HepG2 (cell line): ENCODE measurements at regions not wholly inside any gene's neighbourhood (a gene's known extent, or its start where the extent isn't known, plus 50 kb on each side); places are given as distances from the start of the nearest gene placed in this dataset.

Experiments used
- ATAC-seq: fragments of 200-7000 bp; cut with Tn5 transposase; 3 replicates; pipeline ENCODE4 v1.9.1; 2020; ENCODE audit warnings: mild to moderate bottlenecking, moderate library complexity
- BruUV-seq: library from RNA; stranded (reverse); fragments of 400-500 nt; replicated peaks from 2 replicates; lab custom pipeline; 2021; lab: Mats Ljungman, UMichigan
- CTCF ChIA-PET: fragments of 300-600 bp; formaldehyde crosslinking; extraction: SDS; loops from one replicate; lab custom pipeline; 2021; ENCODE audit warnings: low total read pairs, inconsistent platforms, low intra/inter-chr PET ratio; lab: Yijun Ruan, JAX
- POLR2A ChIA-PET: fragments of 350-600 bp; sonication (Branson Sonifier 250); formaldehyde crosslinking; loops from one replicate; lab custom pipeline; 2020; ENCODE audit warnings: antibody characterized with exemption, inconsistent platforms; lab: Yijun Ruan, JAX
- DNase-seq: peaks from one replicate; pipeline ENCODE4 v3.0.0-alpha.2; 2015; ENCODE audit warnings: low spot score
- FAIRE-seq: peaks from 3 replicates; lab custom pipeline; 2011; peaks lifted over from hg19 to GRCh38; lab: Jason Lieb, UNC
- H2AFZ ChIP-seq: one replicate; pipeline ENCODE4 v1.6.1; 2011; ENCODE audit warnings: low read length, inconsistent platforms
- H3K27ac ChIP-seq: fragments of 300-600 bp; 3 replicates; pipeline ENCODE4 v1.8.0; 2011; ENCODE audit warnings: mixed run types, mild to moderate bottlenecking, mixed read lengths, low read length, inconsistent platforms; ENCODE audit not compliant: insufficient read depth; ENCODE audit errors: extremely low read length
- H3K27me3 ChIP-seq, 2 experiments: fragments of 200-600 bp in 1 of 2; 2 replicates in 1 of 2; 3 replicates in 1 of 2; pipeline versions ENCODE4 v1.6.0 to v1.8.0; 2011; ENCODE audit warnings: low read length in 2 of 2, mild to moderate bottlenecking in 2 of 2, moderate library complexity in 2 of 2, inconsistent platforms in 1 of 2; ENCODE audit not compliant: insufficient read depth in 2 of 2, control insufficient read depth in 1 of 2
- H3K36me3 ChIP-seq, 2 experiments: fragments of 200-600 bp in 1 of 2; replicated peaks in 1 of 2; 2 replicates in 1 of 2; 3 replicates in 1 of 2; pipeline versions ENCODE4 v1.5.1 to v1.8.0; 2011; ENCODE audit warnings: low read length in 2 of 2, inconsistent platforms in 1 of 2; ENCODE audit not compliant: insufficient read depth in 2 of 2, control insufficient read depth in 1 of 2
- H3K4me1 ChIP-seq: 2 replicates; pipeline ENCODE4 v1.5.1; 2012; ENCODE audit warnings: low read length, inconsistent platforms; ENCODE audit not compliant: insufficient read depth
- H3K4me2 ChIP-seq: 2 replicates; pipeline ENCODE4 v1.6.0; 2011; ENCODE audit warnings: low read depth, low read length, inconsistent platforms
- H3K4me3 ChIP-seq, 3 experiments: fragments of 200-600 bp in 1 of 3; sonication (generic), shearing (Covaris generic) in 1 of 3; replicated peaks in 1 of 3; 2 replicates each; pipeline ENCODE4 v1.5.1; 2011 to 2016; ENCODE audit warnings: low read length in 3 of 3, inconsistent platforms in 2 of 3, low read depth in 2 of 3, mild to moderate bottlenecking in 2 of 3, control low read depth in 1 of 3, mixed read lengths in 1 of 3; ENCODE audit not compliant: insufficient read depth in 1 of 3
- H3K79me2 ChIP-seq: one replicate; pipeline ENCODE4 v1.6.1; 2011; ENCODE audit warnings: low read length, inconsistent platforms; ENCODE audit not compliant: insufficient read depth
- H3K9ac ChIP-seq: 2 replicates; pipeline ENCODE4 v1.6.0; 2011; ENCODE audit warnings: mild to moderate bottlenecking, low read depth, low read length, inconsistent platforms; ENCODE audit not compliant: insufficient read depth
- H3K9me3 ChIP-seq: 2 replicates; pipeline ENCODE4 v1.5.1; 2012; ENCODE audit warnings: mild to moderate bottlenecking, low read length
- H4K20me1 ChIP-seq: 2 replicates; pipeline ENCODE4 v1.6.0; 2011; ENCODE audit warnings: inconsistent platforms, mild to moderate bottlenecking, low read length, moderate library complexity; ENCODE audit not compliant: insufficient read depth
- ADNP ChIP-seq: sonication (generic); formaldehyde crosslinking; IDR thresholded peaks from 2 replicates; pipeline ENCODE4 v1.4.0; 2020; ENCODE audit warnings: missing genetic modification reagents
- BCL3 ChIP-seq: sonication (generic); formaldehyde crosslinking; IDR thresholded peaks from 2 replicates; pipeline ENCODE4 v1.5.1; 2020; ENCODE audit warnings: mild to moderate bottlenecking, missing genetic modification reagents, moderate library complexity
- DRAP1 ChIP-seq: IDR thresholded peaks from 2 replicates; pipeline ENCODE4 v1.6.1; 2016; ENCODE audit warnings: missing genetic modification reagents, missing compliant biosample characterization
- GATAD1 ChIP-seq: IDR thresholded peaks from 2 replicates; pipeline ENCODE4 v1.6.1; 2016; ENCODE audit warnings: missing genetic modification reagents, missing compliant biosample characterization
- HOXA9 ChIP-seq: sonication (generic); formaldehyde crosslinking; IDR thresholded peaks from 2 replicates; pipeline ENCODE4 v1.8.1; 2022; ENCODE audit warnings: missing genetic modification reagents, mild to moderate bottlenecking, moderate library complexity, borderline replicate concordance
- MBD4 ChIP-seq: IDR thresholded peaks from 2 replicates; pipeline ENCODE4 v1.6.1; 2012; ENCODE audit warnings: low read length, inconsistent platforms, borderline replicate concordance
- SMAD9 ChIP-seq: sonication (generic); formaldehyde crosslinking; IDR thresholded peaks from 2 replicates; pipeline ENCODE4 v1.5.1; 2020; ENCODE audit warnings: mild to moderate bottlenecking, missing genetic modification reagents
- SNRNP70 ChIP-seq: fragments of 200-400 bp; formaldehyde crosslinking; IDR thresholded peaks from 2 replicates; pipeline ENCODE4 v1.6.1; 2017; ENCODE audit warnings: mild to moderate bottlenecking, low read depth, low read length, moderate library complexity
- TBP ChIP-seq: sonication (generic); formaldehyde crosslinking; IDR thresholded peaks from 2 replicates; pipeline ENCODE4 v1.5.0; 2020; ENCODE audit warnings: missing genetic modification reagents
- TCF7 ChIP-seq: sonication (generic); IDR thresholded peaks from 2 replicates; pipeline ENCODE4 v1.6.1; 2016; ENCODE audit warnings: antibody characterized with exemption, low read depth
- TOE1 ChIP-seq: sonication (generic); formaldehyde crosslinking; IDR thresholded peaks from 2 replicates; pipeline ENCODE4 v1.4.0; 2020; ENCODE audit warnings: mild to moderate bottlenecking, missing genetic modification reagents
- ZNF652 ChIP-seq: IDR thresholded peaks from 2 replicates; pipeline ENCODE4 v1.6.1; 2016; ENCODE audit warnings: low read depth, borderline replicate concordance
- WGBS: methylation state at CpG from one replicate; pipeline ENCODE4 v1.1.6; 2017; ENCODE audit warnings: low lambda C conversion rate; 5-methylcytosine and 5-hydroxymethylcytosine counted together
- in situ Hi-C: cut with HindIII; loops from 2 replicates; pipeline ENCODE4 v1.10.0; 2017; ENCODE audit warnings: low pct_unique_long_range_greater_than_20kb; ENCODE audit not compliant: extremely low pct_ligation_motif_present
- intact Hi-C: fragments of 100-400 bp; cut with micrococcal nuclease; formaldehyde crosslinking; loops from one replicate; pipeline ENCODE4 v1.10.0; 2022; ENCODE audit not compliant: unreplicated experiment
- TF ChIP-seq, protein P1 (sequence below): sonication (generic); formaldehyde crosslinking; IDR thresholded peaks from 2 replicates; pipeline ENCODE4 v1.4.0; 2020; ENCODE audit warnings: missing genetic modification reagents
- TF ChIP-seq, protein P2 (sequence below): sonication (generic); formaldehyde crosslinking; IDR thresholded peaks from 2 replicates; pipeline ENCODE4 v1.4.0; 2020; ENCODE audit warnings: low read depth, mild to moderate bottlenecking, missing genetic modification reagents
- TF ChIP-seq, protein P3 (sequence below): IDR thresholded peaks from 2 replicates; pipeline ENCODE4 v1.6.1; 2016; ENCODE audit warnings: control low read depth

DNA sequence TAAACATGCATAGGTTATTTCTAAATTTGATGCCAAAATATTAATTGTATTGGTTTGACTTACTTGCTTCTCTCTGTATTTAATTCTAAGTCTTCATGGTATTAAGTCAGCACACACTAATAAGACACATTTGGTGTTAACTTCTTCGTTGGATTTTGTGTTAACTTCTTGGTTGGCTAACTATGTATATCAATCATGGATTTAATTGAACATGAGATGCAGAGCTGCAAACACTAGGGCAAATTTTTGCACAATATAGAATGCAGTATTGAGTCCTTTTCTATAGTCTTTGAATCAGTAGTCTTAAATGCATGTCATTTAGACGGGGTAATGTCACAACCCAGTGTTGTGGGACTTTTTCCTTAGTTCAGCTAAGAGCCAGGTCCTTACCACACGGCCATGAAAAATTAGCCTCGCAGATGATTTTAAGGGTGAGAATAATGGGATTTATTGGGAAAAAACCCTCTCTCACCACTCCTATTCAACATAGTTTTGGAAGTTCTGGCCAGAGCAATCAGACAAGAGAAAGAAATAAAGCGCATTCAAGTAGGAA lies 142.9 kb upstream of the TRIM24 start:
- ChIA-PET CTCF (no interaction called here), POLR2A (interaction anchor here (0.7 to 4.3 kb wide), 12 partner anchors 10 to 156 kb away, joined by 3 to 18 read pairs (median 10); partner anchors contain the start of gene TRIM24)
- FAIRE-seq (no peak), ATAC-seq (no peak), DNase-seq (no peak)
- no peaks in the 10 kb centered on the region for H3K36me3 ChIP-seq
- H3K4me2 ChIP-seq, result peak overlapping the region; percentile 53
- intact Hi-C loops (loop anchor here (2.0 to 10.0 kb wide), 6 partner anchors 36 to 250 kb away; partner anchors contain the start of gene TRIM24), in situ Hi-C loops (no loop called here)
- H3K9ac ChIP-seq, result peak overlapping the region; percentile 70
- H3K79me2 ChIP-seq, result peaks cover 3% of the 10 kb centered on the region
- H4K20me1 ChIP-seq, result no peaks in the 10 kb centered on the region
- H3K27ac ChIP-seq, result peak overlapping the region; percentile 93
- H3K4me3 ChIP-seq, result peak overlapping the region in 1 of 3 experiments; percentile 33; a peak in 1 of 6 replicates
- peaks cover 10% of the 10 kb centered on the region; the same call in 1 of the 2 replicates for H3K9me3 ChIP-seq
- WGBS, result 79% methylated on average over 5 of the region's 5 CpGs
- BruUV-seq, result TSS peak; percentile 100
- H3K4me1 ChIP-seq, result peaks cover 41% of the 10 kb centered on the region
- no peaks in the 10 kb centered on the region for H3K27me3 ChIP-seq
- no peak overlapping the region for H2AFZ ChIP-seq
- TF ChIP-seq, protein P1, sequence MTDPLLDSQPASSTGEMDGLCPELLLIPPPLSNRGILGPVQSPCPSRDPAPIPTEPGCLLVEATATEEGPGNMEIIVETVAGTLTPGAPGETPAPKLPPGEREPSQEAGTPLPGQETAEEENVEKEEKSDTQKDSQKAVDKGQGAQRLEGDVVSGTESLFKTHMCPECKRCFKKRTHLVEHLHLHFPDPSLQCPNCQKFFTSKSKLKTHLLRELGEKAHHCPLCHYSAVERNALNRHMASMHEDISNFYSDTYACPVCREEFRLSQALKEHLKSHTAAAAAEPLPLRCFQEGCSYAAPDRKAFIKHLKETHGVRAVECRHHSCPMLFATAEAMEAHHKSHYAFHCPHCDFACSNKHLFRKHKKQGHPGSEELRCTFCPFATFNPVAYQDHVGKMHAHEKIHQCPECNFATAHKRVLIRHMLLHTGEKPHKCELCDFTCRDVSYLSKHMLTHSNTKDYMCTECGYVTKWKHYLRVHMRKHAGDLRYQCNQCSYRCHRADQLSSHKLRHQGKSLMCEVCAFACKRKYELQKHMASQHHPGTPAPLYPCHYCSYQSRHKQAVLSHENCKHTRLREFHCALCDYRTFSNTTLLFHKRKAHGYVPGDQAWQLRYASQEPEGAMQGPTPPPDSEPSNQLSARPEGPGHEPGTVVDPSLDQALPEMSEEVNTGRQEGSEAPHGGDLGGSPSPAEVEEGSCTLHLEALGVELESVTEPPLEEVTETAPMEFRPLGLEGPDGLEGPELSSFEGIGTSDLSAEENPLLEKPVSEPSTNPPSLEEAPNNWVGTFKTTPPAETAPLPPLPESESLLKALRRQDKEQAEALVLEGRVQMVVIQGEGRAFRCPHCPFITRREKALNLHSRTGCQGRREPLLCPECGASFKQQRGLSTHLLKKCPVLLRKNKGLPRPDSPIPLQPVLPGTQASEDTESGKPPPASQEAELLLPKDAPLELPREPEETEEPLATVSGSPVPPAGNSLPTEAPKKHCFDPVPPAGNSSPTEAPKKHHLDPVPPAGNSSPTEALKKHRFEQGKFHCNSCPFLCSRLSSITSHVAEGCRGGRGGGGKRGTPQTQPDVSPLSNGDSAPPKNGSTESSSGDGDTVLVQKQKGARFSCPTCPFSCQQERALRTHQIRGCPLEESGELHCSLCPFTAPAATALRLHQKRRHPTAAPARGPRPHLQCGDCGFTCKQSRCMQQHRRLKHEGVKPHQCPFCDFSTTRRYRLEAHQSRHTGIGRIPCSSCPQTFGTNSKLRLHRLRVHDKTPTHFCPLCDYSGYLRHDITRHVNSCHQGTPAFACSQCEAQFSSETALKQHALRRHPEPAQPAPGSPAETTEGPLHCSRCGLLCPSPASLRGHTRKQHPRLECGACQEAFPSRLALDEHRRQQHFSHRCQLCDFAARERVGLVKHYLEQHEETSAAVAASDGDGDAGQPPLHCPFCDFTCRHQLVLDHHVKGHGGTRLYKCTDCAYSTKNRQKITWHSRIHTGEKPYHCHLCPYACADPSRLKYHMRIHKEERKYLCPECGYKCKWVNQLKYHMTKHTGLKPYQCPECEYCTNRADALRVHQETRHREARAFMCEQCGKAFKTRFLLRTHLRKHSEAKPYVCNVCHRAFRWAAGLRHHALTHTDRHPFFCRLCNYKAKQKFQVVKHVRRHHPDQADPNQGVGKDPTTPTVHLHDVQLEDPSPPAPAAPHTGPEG (CRISPR knock-in tag), result 0 out of 2 replicates have a peak, but pooled peaks have one; percentile 13
- TF ChIP-seq DRAP1 (CRISPR knock-in tag), result no peak
- no peak for TF ChIP-seq GATAD1
- TF ChIP-seq SMAD9, result no peak
- no peak for TF ChIP-seq TBP (CRISPR knock-in tag)
- TF ChIP-seq TCF7, result no peak
- no peak for TF ChIP-seq ZNF652 (CRISPR knock-in tag)
- TF ChIP-seq MBD4, result peak; percentile 42; the same call in 1 of the 2 replicates
- no peak for TF ChIP-seq SNRNP70
- TF ChIP-seq BCL3, result no peak
- TF ChIP-seq, protein P2, sequence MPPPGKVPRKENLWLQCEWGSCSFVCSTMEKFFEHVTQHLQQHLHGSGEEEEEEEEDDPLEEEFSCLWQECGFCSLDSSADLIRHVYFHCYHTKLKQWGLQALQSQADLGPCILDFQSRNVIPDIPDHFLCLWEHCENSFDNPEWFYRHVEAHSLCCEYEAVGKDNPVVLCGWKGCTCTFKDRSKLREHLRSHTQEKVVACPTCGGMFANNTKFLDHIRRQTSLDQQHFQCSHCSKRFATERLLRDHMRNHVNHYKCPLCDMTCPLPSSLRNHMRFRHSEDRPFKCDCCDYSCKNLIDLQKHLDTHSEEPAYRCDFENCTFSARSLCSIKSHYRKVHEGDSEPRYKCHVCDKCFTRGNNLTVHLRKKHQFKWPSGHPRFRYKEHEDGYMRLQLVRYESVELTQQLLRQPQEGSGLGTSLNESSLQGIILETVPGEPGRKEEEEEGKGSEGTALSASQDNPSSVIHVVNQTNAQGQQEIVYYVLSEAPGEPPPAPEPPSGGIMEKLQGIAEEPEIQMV (CRISPR knock-in tag), result no peak
- TF ChIP-seq, protein P3, sequence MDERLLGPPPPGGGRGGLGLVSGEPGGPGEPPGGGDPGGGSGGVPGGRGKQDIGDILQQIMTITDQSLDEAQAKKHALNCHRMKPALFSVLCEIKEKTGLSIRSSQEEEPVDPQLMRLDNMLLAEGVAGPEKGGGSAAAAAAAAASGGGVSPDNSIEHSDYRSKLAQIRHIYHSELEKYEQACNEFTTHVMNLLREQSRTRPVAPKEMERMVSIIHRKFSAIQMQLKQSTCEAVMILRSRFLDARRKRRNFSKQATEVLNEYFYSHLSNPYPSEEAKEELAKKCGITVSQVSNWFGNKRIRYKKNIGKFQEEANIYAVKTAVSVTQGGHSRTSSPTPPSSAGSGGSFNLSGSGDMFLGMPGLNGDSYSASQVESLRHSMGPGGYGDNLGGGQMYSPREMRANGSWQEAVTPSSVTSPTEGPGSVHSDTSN, result no peak
- TF ChIP-seq TOE1, result 0 out of 2 replicates have a peak, but pooled peaks have one; percentile 4
- TF ChIP-seq ADNP, result no peak
- no peak for TF ChIP-seq HOXA9 (CRISPR knock-in tag)
